H1 (cell line): ENCODE measurements at regions not wholly inside any gene's neighbourhood (a gene's known extent, or its start where the extent isn't known, plus 50 kb on each side); places are given as distances from the start of the nearest gene placed in this dataset.

ENCODE experiments used
- CEBPB ChIP-seq: IDR thresholded peaks from 2 replicates; pipeline ENCODE4 v1.6.1; 2012; ENCODE audit warnings: low read depth, low read length
- JUND ChIP-seq: IDR thresholded peaks from 2 replicates; pipeline ENCODE4 v1.6.1; 2011; ENCODE audit warnings: mild to moderate bottlenecking, improper control_type of control experiment, low read length
- POLR2AphosphoS5 ChIP-seq: IDR thresholded peaks from 2 replicates; pipeline ENCODE4 v1.6.1; 2011; ENCODE audit warnings: low read depth, low read length
- TF ChIP-seq, protein P1 (sequence below): IDR thresholded peaks from 2 replicates; pipeline ENCODE4 v1.6.1; 2012; ENCODE audit warnings: low read length, inconsistent platforms
- TF ChIP-seq, protein P2 (sequence below): IDR thresholded peaks from 2 replicates; pipeline ENCODE4 v1.6.1; 2011; ENCODE audit warnings: low read length, improper control_type of control experiment

DNA sequence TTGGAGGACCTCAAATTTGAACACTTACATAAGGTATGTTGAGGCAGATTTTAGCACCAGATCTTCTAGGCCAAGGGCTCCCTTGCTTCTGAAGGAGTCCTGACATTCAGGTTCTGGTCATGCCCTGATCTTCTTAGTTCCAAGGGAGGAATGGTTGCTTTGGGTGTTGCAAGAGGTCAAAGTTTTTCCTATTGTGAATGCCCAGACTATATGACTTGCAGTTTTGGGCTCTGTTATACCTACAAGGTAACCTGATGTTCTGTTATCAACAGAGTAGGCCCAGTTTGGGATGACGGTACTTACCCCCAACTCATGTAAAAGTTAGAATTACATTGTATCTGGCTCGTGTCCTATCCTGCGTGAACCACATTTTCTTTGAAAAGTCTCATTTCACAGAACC, 69.1 kb upstream of the COCH start (continued):
- TF ChIP-seq, protein P1, sequence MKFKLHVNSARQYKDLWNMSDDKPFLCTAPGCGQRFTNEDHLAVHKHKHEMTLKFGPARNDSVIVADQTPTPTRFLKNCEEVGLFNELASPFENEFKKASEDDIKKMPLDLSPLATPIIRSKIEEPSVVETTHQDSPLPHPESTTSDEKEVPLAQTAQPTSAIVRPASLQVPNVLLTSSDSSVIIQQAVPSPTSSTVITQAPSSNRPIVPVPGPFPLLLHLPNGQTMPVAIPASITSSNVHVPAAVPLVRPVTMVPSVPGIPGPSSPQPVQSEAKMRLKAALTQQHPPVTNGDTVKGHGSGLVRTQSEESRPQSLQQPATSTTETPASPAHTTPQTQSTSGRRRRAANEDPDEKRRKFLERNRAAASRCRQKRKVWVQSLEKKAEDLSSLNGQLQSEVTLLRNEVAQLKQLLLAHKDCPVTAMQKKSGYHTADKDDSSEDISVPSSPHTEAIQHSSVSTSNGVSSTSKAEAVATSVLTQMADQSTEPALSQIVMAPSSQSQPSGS = no peak
- TF ChIP-seq POLR2AphosphoS5 (no peak), CEBPB (no peak), JUND (no peak)
- TF ChIP-seq, protein P2, sequence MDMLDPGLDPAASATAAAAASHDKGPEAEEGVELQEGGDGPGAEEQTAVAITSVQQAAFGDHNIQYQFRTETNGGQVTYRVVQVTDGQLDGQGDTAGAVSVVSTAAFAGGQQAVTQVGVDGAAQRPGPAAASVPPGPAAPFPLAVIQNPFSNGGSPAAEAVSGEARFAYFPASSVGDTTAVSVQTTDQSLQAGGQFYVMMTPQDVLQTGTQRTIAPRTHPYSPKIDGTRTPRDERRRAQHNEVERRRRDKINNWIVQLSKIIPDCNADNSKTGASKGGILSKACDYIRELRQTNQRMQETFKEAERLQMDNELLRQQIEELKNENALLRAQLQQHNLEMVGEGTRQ = no peak
- TF ChIP-seq, all 59 proteins: peak for 0
